K562 (cell line): ENCODE measurements at regions not wholly inside any gene's neighbourhood (a gene's known extent, or its start where the extent isn't known, plus 50 kb on each side); places are given as distances from the start of the nearest gene placed in this dataset.

Source experiments
- CBX2 ChIP-seq: fragments of 200-600 bp; sonication (generic); IDR thresholded peaks from one replicate; pipeline ENCODE4 v1.6.1; 2012; ENCODE audit warnings: mild to moderate bottlenecking, low read length, inconsistent platforms; ENCODE audit not compliant: insufficient read depth, poor library complexity, severe bottlenecking
- JUND ChIP-seq, 2 experiments: IDR thresholded peaks; 2 replicates in 1 of 2; 3 replicates in 1 of 2; pipeline ENCODE4 v1.6.1; 2011; ENCODE audit warnings: borderline replicate concordance in 2 of 2, low read depth in 2 of 2, low read length in 2 of 2, improper control_type of control experiment in 1 of 2, missing biosample characterization in 1 of 2, missing genetic modification characterization in 1 of 2, missing genetic modification reagents in 1 of 2
- LEF1 ChIP-seq: fragments of 450-650 bp; IDR thresholded peaks from 2 replicates; pipeline ENCODE4 v1.6.1; 2016; ENCODE audit warnings: mild to moderate bottlenecking
- PBX2 ChIP-seq, 2 experiments: IDR thresholded peaks in 1 of 2; conservative IDR thresholded peaks in 1 of 2; 2 replicates each; pipeline ENCODE4 v1.6.1; 2016; ENCODE audit warnings: low read depth in 2 of 2, mild to moderate bottlenecking in 1 of 2, missing compliant biosample characterization in 1 of 2, missing genetic modification characterization in 1 of 2, moderate library complexity in 1 of 2
- PTTG1 ChIP-seq: fragments of 450-650 bp; IDR thresholded peaks from 2 replicates; pipeline ENCODE4 v1.6.1; 2016; ENCODE audit warnings: low read depth, mild to moderate bottlenecking, missing genetic modification characterization, missing compliant biosample characterization
- RBFOX2 ChIP-seq: fragments of 200-400 bp; formaldehyde crosslinking; IDR thresholded peaks from 2 replicates; pipeline ENCODE4 v1.6.1; 2017; ENCODE audit warnings: low read depth, mild to moderate bottlenecking, low read length, moderate library complexity
- SMAD2 ChIP-seq: fragments of 150-350 bp; IDR thresholded peaks from 2 replicates; pipeline ENCODE4 v1.6.1; 2014; ENCODE audit warnings: low read depth, mild to moderate bottlenecking, low read length
- SMARCA4 ChIP-seq: fragments of 450-650 bp; IDR thresholded peaks from 2 replicates; pipeline ENCODE4 v1.6.1; 2016
- SMARCC2 ChIP-seq: fragments of 450-650 bp; IDR thresholded peaks from 2 replicates; pipeline ENCODE4 v1.6.1; 2017; ENCODE audit warnings: antibody characterized with exemption, moderate library complexity, mild to moderate bottlenecking, low read depth
- TFAP4 ChIP-seq: sonication (generic); formaldehyde crosslinking; IDR thresholded peaks from 2 replicates; pipeline ENCODE4 v1.8.0; 2022; ENCODE audit warnings: missing genetic modification reagents, mild to moderate bottlenecking, moderate library complexity, borderline replicate concordance
- ZFP1 ChIP-seq: fragments of 450-650 bp; formaldehyde crosslinking; IDR thresholded peaks from 2 replicates; pipeline ENCODE4 v1.4.0; 2020; ENCODE audit warnings: mild to moderate bottlenecking, mixed read lengths
- TF ChIP-seq, protein P1 (sequence below): fragments of 450-650 bp; IDR thresholded peaks from 2 replicates; pipeline ENCODE4 v1.6.1; 2016; ENCODE audit warnings: mild to moderate bottlenecking, moderate library complexity

- TF ChIP-seq PBX2 (CRISPR knock-in tag; IDR thresholded peaks at IDR 0.05; ENCODE audit: low read depth): no peak
- peak; percentile 24; the same call in 1 of the 2 replicates for TF ChIP-seq PBX2 (tag; conservative IDR thresholded peaks at IDR 0.05; ENCODE audit: low read depth)
- TF ChIP-seq CBX2: no peak
- no peak for TF ChIP-seq TFAP4 (CRISPR knock-in tag)
- TF ChIP-seq SMARCA4: peak; percentile 84
- TF ChIP-seq RBFOX2: peak; percentile 61
- TF ChIP-seq ZFP1 (CRISPR knock-in tag): no peak
- TF ChIP-seq LEF1: peak; percentile 48; the same call in 1 of the 2 replicates
- TF ChIP-seq PTTG1 (tag): no peak
- TF ChIP-seq, protein P1, sequence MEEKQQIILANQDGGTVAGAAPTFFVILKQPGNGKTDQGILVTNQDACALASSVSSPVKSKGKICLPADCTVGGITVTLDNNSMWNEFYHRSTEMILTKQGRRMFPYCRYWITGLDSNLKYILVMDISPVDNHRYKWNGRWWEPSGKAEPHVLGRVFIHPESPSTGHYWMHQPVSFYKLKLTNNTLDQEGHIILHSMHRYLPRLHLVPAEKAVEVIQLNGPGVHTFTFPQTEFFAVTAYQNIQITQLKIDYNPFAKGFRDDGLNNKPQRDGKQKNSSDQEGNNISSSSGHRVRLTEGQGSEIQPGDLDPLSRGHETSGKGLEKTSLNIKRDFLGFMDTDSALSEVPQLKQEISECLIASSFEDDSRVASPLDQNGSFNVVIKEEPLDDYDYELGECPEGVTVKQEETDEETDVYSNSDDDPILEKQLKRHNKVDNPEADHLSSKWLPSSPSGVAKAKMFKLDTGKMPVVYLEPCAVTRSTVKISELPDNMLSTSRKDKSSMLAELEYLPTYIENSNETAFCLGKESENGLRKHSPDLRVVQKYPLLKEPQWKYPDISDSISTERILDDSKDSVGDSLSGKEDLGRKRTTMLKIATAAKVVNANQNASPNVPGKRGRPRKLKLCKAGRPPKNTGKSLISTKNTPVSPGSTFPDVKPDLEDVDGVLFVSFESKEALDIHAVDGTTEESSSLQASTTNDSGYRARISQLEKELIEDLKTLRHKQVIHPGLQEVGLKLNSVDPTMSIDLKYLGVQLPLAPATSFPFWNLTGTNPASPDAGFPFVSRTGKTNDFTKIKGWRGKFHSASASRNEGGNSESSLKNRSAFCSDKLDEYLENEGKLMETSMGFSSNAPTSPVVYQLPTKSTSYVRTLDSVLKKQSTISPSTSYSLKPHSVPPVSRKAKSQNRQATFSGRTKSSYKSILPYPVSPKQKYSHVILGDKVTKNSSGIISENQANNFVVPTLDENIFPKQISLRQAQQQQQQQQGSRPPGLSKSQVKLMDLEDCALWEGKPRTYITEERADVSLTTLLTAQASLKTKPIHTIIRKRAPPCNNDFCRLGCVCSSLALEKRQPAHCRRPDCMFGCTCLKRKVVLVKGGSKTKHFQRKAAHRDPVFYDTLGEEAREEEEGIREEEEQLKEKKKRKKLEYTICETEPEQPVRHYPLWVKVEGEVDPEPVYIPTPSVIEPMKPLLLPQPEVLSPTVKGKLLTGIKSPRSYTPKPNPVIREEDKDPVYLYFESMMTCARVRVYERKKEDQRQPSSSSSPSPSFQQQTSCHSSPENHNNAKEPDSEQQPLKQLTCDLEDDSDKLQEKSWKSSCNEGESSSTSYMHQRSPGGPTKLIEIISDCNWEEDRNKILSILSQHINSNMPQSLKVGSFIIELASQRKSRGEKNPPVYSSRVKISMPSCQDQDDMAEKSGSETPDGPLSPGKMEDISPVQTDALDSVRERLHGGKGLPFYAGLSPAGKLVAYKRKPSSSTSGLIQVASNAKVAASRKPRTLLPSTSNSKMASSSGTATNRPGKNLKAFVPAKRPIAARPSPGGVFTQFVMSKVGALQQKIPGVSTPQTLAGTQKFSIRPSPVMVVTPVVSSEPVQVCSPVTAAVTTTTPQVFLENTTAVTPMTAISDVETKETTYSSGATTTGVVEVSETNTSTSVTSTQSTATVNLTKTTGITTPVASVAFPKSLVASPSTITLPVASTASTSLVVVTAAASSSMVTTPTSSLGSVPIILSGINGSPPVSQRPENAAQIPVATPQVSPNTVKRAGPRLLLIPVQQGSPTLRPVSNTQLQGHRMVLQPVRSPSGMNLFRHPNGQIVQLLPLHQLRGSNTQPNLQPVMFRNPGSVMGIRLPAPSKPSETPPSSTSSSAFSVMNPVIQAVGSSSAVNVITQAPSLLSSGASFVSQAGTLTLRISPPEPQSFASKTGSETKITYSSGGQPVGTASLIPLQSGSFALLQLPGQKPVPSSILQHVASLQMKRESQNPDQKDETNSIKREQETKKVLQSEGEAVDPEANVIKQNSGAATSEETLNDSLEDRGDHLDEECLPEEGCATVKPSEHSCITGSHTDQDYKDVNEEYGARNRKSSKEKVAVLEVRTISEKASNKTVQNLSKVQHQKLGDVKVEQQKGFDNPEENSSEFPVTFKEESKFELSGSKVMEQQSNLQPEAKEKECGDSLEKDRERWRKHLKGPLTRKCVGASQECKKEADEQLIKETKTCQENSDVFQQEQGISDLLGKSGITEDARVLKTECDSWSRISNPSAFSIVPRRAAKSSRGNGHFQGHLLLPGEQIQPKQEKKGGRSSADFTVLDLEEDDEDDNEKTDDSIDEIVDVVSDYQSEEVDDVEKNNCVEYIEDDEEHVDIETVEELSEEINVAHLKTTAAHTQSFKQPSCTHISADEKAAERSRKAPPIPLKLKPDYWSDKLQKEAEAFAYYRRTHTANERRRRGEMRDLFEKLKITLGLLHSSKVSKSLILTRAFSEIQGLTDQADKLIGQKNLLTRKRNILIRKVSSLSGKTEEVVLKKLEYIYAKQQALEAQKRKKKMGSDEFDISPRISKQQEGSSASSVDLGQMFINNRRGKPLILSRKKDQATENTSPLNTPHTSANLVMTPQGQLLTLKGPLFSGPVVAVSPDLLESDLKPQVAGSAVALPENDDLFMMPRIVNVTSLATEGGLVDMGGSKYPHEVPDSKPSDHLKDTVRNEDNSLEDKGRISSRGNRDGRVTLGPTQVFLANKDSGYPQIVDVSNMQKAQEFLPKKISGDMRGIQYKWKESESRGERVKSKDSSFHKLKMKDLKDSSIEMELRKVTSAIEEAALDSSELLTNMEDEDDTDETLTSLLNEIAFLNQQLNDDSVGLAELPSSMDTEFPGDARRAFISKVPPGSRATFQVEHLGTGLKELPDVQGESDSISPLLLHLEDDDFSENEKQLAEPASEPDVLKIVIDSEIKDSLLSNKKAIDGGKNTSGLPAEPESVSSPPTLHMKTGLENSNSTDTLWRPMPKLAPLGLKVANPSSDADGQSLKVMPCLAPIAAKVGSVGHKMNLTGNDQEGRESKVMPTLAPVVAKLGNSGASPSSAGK: peak; percentile 57
- TF ChIP-seq SMAD2: no peak
- peak; percentile 50; the same call in 1 of the 2 replicates for TF ChIP-seq SMARCC2
- peak; percentile 97 for TF ChIP-seq JUND (IDR thresholded peaks at IDR 0.05; ENCODE audit: borderline replicate concordance, low read depth, low read length)
- peak; percentile 90; the same call in 1 of the 3 replicates for TF ChIP-seq JUND (tag; IDR thresholded peaks at IDR 0.05; ENCODE audit: borderline replicate concordance, low read depth, low read length)
Measured at GRCh38 chr9:129237164-129237611, 59.1 kb upstream of the IER5L start (continued).
